HG03064 (cell line): ENCODE measurements at regions not wholly inside any gene's neighbourhood (a gene's known extent, or its start where the extent isn't known, plus 50 kb on each side); places are given as distances from the start of the nearest gene placed in this dataset.
"Not testable (repeated sequence)": the region's sequence is repeated elsewhere in the genome, so short reads cannot be mapped to it uniquely, and the experiment has no call there.

Experiments
- ATAC-seq: cut with Tn5 transposase; IDR thresholded peaks from one replicate; pipeline ENCODE4 v1.9.1; 2021; ENCODE audit warnings: low read depth; ENCODE audit not compliant: unreplicated experiment

DNA sequence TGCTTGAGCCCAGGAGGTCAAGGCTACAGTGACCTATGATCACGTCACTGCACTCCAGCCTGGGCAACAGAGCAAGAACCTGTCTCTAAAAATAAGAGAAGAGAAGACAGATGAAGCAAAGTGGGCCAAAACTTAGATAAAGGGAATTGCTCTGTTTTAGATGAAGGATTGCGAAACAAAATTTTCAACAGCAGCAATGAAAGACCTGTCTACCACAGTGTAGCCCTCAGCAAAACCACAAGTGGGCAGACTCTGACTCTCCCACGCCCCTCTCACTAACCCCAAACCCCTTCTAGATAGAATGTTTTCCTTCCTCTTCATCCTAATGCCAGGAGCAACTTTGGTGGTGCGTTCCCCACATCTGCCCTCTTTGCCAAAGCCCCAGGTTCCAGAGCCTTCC is 105.6 kb upstream of the ALDH3B2 start:
- ATAC-seq: no peak

DNA sequence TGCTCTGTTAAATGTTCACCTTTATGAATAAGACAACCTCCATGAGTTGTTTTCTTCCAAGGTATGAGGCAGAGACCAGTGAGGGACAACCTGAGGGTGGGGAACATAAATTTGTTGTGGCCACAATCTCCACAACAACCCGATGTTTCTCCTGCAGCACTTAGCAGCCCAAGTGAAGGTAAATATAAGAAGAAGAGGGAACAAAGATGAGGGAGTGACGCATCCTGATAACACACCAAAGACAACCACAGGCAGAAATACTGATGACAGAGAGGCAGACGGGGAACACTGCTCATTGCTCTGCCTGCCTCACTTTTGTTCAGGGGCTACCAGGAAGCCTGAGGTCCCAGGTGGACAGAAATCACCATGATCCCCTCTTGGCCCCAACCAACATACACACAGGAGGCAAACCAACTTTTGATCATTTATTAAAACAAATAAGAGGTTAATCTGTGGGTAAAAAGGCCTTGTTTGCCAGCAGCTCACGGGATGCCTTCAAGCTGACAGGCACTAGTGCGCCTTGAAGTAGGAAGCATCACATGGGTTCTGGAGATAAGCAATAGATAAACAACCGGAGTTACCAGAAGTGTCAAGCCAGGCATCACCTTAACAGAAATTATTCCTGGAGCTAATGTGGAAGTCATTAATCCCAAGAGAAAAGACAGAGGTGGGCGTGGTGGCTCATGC is 104.9 kb upstream of the ALDH3B2 start:
- not testable (repeated sequence) for ATAC-seq

GRCh38 chr11:67776852-67777520 is 102.6 kb upstream of the ALDH3B2 start:
- no peak for ATAC-seq

DNA sequence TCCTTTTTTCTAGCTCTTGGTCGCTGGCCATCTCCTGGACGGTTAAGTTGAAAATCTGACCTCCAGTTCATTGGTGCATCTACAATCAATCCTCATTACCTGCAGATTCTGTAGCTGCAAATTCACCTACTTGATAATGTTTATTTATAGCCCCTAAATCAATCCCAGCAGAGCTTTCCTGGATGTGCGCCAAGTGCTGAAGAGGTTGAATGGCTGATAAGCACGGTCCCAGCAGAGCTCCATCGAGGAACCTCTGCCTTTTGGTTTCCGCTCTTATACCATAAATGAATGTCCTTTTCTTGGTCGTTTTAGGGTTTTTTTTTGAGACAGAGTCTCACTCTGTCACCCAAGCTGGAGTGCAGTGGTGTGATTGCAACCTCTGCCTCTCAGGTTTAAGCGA is 99.8 kb upstream of the ALDH3B2 start:
- not testable (repeated sequence) for ATAC-seq

- ATAC-seq: not testable (repeated sequence)
Measured at GRCh38 chr11:67768001-67768730, 93.7 kb upstream of the ALDH3B2 start.

- not testable (repeated sequence) for ATAC-seq
Measured at GRCh38 chr11:67761211-67761610, 86.8 kb upstream of the ALDH3B2 start.

- ATAC-seq: not testable (repeated sequence)
Measured at GRCh38 chr11:67759321-67759720, 84.9 kb upstream of the ALDH3B2 start.

DNA sequence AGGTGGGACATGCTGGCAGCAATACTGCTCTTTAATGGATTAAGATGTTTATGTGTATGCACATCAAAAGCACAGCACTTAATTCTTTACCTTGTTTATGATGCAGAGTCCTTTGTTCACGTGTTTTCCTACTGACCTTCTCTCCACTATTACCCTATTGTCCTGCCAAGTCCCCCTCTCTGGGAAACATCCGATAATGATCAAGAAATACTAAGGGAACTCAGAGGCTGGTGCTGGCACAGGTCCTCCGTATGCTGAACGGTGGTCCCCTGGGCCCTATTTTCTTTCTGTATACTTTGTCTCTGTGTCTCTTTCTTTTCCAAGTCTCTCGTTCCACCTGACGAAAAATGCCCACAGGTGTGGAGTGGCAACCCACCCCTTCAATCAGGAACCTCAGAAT is 84.0 kb upstream of the ALDH3B2 start:
- ATAC-seq: not testable (repeated sequence)

DNA sequence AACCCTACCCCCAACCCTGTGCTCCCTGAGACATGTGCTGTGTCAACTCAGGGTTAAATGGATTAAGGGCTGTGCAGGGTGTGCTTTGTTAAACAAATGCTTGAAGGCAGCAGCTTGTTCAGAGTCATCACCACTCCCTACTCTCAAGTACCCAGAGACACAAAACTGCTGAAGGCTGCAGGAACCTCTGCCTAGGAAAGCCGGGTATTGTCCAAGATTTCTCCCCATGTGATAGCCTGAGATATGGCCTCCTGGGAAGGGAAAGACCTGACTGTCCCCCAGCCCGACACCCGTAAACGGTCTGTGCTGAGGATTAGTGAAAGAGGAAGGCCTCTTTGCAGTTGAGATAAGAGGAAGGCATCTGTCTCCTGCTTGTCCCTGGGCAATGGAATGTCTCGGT is 83.6 kb upstream of the ALDH3B2 start:
- not testable (repeated sequence) for ATAC-seq

DNA sequence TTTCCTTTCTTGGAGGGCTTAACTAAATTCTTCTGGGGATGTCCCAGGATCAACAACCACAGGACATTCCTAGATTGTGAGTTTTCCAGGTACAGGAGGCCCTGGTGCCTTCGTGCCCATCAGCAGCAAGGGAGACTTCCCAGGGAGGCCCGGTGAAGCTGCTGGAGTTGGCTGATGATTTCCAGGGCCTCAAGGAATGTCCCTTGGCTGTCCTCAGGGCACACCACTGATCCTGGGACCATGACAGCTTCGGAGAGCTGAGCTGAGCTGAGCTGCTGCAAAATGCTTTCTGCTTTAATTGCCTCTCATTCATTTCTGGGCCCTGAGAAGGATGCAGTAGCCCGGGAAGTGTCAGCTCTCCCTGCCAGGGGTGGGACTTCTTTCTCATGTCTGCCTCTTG is 79.4 kb upstream of the ALDH3B2 start:
- not testable (repeated sequence) for ATAC-seq

DNA sequence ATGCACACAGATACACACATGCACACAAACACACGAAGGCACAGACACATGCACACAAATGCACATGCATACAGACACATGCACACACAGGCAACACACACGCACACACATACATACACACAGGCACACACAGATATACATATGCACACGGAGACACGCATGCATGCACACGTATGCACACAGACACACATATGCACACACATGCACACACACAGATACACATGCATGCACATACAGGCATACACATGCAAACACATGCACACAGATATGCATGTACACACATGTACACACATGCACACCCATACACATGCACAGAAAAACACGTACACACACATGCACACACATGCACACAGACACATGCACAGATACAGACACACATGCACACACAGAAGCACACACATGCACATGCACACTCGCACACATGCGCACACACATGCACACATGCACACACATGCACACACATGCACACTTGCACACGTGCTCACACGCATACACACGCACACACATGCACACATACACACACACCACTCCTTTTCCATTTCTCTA is 70.8 kb upstream of the ALDH3B2 start:
- no peak for ATAC-seq

GRCh38 chr11:67744231-67744630 is 69.8 kb upstream of the ALDH3B2 start:
- ATAC-seq: not testable (repeated sequence)

- not testable (repeated sequence) for ATAC-seq
Measured at GRCh38 chr11:67738231-67738630, 63.8 kb upstream of the ALDH3B2 start.

- not testable (repeated sequence) for ATAC-seq
Measured at GRCh38 chr11:67737562-67738080, 63.2 kb upstream of the ALDH3B2 start.

DNA sequence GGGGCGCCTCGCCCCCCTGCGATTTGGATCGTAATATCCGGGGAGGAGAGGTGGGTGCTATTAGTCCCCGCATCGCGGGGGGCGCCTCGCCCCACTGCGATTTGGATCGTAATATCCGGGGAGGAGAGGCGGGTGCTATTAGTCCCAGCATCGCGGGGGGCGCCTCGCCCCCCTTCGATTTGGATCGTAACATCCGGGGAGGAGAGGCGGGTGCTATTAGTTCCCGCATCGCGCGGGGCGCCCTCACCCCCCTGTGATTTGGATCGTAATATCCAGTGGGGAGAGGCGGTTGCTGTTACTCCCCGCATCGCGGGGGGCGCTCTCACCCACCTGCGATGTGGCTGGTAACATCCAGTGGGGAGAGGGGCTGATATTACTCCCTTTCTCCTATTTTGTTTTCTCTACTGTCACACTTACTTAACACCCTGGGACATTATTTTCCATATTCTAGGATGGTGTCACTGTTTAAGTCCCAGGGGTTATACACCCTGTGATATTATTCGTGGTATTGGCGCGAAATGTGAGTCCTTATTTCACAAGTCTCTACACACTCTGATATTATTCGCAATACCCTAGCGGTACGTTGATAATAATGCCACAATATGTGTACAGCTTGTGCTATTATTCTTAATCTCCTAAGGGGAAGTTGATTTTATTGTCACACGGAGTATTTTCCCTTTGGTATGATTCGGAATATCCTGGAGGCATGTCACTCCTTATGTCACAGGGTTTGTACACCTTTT is 57.8 kb upstream of the ALDH3B2 start:
- no peak for ATAC-seq

DNA sequence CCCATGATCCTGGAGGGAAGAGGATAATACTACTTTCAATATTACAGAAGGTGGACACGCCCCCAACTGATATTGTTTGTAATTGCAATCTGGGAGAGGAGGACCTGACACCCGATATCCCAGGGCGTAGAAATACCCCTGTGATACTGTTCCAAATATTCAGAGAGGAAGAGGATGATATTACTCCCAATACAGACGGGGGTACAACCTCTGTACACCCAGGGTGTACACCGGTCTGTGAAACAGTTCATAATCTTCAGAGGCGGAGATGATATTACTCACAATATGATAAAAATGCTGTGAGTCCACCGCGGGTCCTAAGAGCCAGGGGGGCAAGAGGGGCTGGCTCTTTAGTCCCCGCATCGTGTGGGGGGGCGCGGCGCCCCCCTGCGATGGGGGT is 57.2 kb upstream of the ALDH3B2 start:
- no peak for ATAC-seq

DNA sequence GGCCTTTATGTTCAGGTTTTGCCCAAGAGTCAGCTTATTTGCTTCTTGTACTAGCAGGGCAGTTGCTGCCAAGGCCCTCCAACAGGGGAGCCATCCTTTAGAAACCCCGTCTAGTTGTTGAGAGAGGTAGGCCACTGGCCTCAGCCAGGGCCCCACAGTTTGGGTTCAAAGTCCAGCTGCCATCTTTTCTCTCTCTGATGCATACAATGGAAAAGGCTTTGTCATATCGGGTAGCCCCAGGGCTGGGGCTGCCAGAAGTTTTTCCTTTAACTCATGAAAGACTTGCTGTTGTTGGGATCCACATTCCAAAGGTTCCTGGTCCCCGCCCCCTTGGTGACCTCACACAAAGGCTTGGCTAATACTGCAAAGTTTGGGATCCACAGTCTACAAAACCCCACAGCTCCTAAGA is 53.7 kb upstream of the ALDH3B2 start:
- ATAC-seq: not testable (repeated sequence)

- not testable (repeated sequence) for ATAC-seq
Measured at GRCh38 chr11:67727066-67728040, 52.9 kb upstream of the ALDH3B2 start.
